H1 (cell line): ENCODE measurements at regions not wholly inside any gene's neighbourhood (a gene's known extent, or its start where the extent isn't known, plus 50 kb on each side); places are given as distances from the start of the nearest gene placed in this dataset.

ENCODE experiments used
- CTCF ChIA-PET: fragments of 300-600 bp; sonication (Branson Sonifier 250); formaldehyde crosslinking; loops from one replicate; lab custom pipeline; 2021; ENCODE audit not compliant: partially characterized antibody; lab: Charles Lee
- POLR2A ChIA-PET: fragments of 300-600 bp; sonication (Branson Sonifier 250); formaldehyde crosslinking; loops from one replicate; lab custom pipeline; 2021; ENCODE audit warnings: inconsistent platforms; ENCODE audit not compliant: partially characterized antibody; lab: Charles Lee
- DNase-seq, 2 experiments: peaks; one replicate each; pipeline versions ENCODE4 v3.0.0 to v3.0.0-alpha.2; 2010 to 2022; ENCODE audit warnings: low spot score in 2 of 2, low read depth in 1 of 2, mixed read lengths in 1 of 2
- FAIRE-seq: peaks from 2 replicates; lab custom pipeline; 2011; peaks lifted over from hg19 to GRCh38; lab: Jason Lieb, UNC
- H2AFZ ChIP-seq: 2 replicates; pipeline ENCODE4 v1.8.1; 2012; ENCODE audit warnings: low read length, inconsistent platforms
- H2AK5ac ChIP-seq: 2 replicates; pipeline ENCODE4 v1.6.1; 2013; ENCODE audit warnings: low read depth, low read length
- H2BK120ac ChIP-seq: replicated peaks from 2 replicates; pipeline ENCODE3; 2013; ENCODE audit warnings: low read depth, low read length, inconsistent platforms
- H2BK12ac ChIP-seq: 2 replicates; pipeline ENCODE4 v1.6.1; 2013; ENCODE audit warnings: low read depth, low read length
- H2BK15ac ChIP-seq: 2 replicates; pipeline ENCODE4 v1.6.1; 2013; ENCODE audit warnings: low read length
- H2BK20ac ChIP-seq: 2 replicates; pipeline ENCODE4 v1.6.1; 2013; ENCODE audit warnings: low read length
- H2BK5ac ChIP-seq: 2 replicates; pipeline ENCODE4 v1.6.1; 2013; ENCODE audit warnings: low read depth, low read length
- H3K14ac ChIP-seq: 2 replicates; pipeline ENCODE4 v1.6.1; 2013; ENCODE audit warnings: inconsistent platforms; ENCODE audit not compliant: insufficient read length
- H3K18ac ChIP-seq: 2 replicates; pipeline ENCODE4 v1.6.1; 2013; ENCODE audit warnings: low read length; ENCODE audit errors: extremely low read depth
- H3K23ac ChIP-seq: 2 replicates; pipeline ENCODE4 v1.6.1; 2013; ENCODE audit warnings: inconsistent platforms; ENCODE audit not compliant: insufficient read length
- H3K23me2 ChIP-seq: 2 replicates; pipeline ENCODE4 v1.6.1; 2013; ENCODE audit warnings: low read depth, low read length
- H3K27ac ChIP-seq: 2 replicates; pipeline ENCODE4 v1.6.1; 2011; ENCODE audit warnings: low read depth, low read length, inconsistent platforms
- H3K27me3 ChIP-seq, 4 experiments: replicated peaks in 1 of 4; 1 replicate in 1 of 4; 2 replicates in 3 of 4; pipeline versions ENCODE4 v1.6.1 to v1.8.1; 2011 to 2013; ENCODE audit warnings: low read length in 3 of 4, mild to moderate bottlenecking in 3 of 4, inconsistent platforms in 2 of 4, mixed read lengths in 2 of 4, moderate library complexity in 1 of 4; ENCODE audit not compliant: control insufficient read depth in 3 of 4, insufficient read depth in 3 of 4; ENCODE audit errors: extremely low read depth in 1 of 4
- H3K36me3 ChIP-seq, 4 experiments: 2 replicates each; pipeline versions ENCODE4 v1.6.1 to v1.8.1; 2011 to 2013; ENCODE audit warnings: mild to moderate bottlenecking in 4 of 4, low read length in 3 of 4, moderate library complexity in 2 of 4, control low read depth in 1 of 4, inconsistent platforms in 1 of 4; ENCODE audit not compliant: insufficient read depth in 4 of 4, control insufficient read depth in 2 of 4
- H3K4ac ChIP-seq: replicated peaks from 2 replicates; pipeline ENCODE3; 2013; ENCODE audit warnings: low read length, low read depth, mixed read lengths, inconsistent platforms; ENCODE audit not compliant: insufficient read length
- H3K4me1 ChIP-seq, 4 experiments: replicated peaks in 1 of 4; 1 replicate in 1 of 4; 2 replicates in 3 of 4; pipeline versions ENCODE4 v1.6.1 to v1.8.1; 2011 to 2013; ENCODE audit warnings: low read length in 3 of 4, inconsistent platforms in 2 of 4, mixed read lengths in 1 of 4; ENCODE audit not compliant: insufficient read depth in 4 of 4, control insufficient read depth in 3 of 4
- H3K4me2 ChIP-seq, 2 experiments: 2 replicates each; pipeline versions ENCODE4 v1.6.1 to v1.8.1; 2011 to 2013; ENCODE audit warnings: low read depth in 2 of 2, low read length in 2 of 2, control low read depth in 1 of 2, inconsistent platforms in 1 of 2, mild to moderate bottlenecking in 1 of 2; ENCODE audit not compliant: insufficient read depth in 1 of 2
- H3K4me3 ChIP-seq, 4 experiments: fragments of 200-600, 300-600 bp in 1 of 4; sonication (generic), shearing (Covaris generic), sonication (Bioruptor Twin) in 1 of 4; 2 replicates each; pipeline versions ENCODE4 v1.5.1 to v1.8.1; 2011 to 2016; ENCODE audit warnings: low read length in 4 of 4, low read depth in 3 of 4, control low read depth in 2 of 4, inconsistent platforms in 2 of 4, mild to moderate bottlenecking in 2 of 4, mixed read lengths in 1 of 4, moderate library complexity in 1 of 4; ENCODE audit not compliant: insufficient read depth in 2 of 4; ENCODE audit errors: extremely low read depth in 1 of 4
- H3K56ac ChIP-seq: replicated peaks from 2 replicates; pipeline ENCODE3; 2013; ENCODE audit warnings: low read depth, mild to moderate bottlenecking, mixed read lengths, low read length, inconsistent platforms; ENCODE audit not compliant: insufficient read length
- H3K79me1 ChIP-seq: 2 replicates; pipeline ENCODE4 v1.6.1; 2013; ENCODE audit warnings: low read depth, low read length, control low read depth
- H3K79me2 ChIP-seq, 2 experiments: 2 replicates each; pipeline versions ENCODE4 v1.6.1 to v1.8.1; 2012 to 2013; ENCODE audit warnings: low read length in 2 of 2, mild to moderate bottlenecking in 2 of 2, inconsistent platforms in 1 of 2; ENCODE audit not compliant: insufficient read depth in 2 of 2, control insufficient read depth in 1 of 2
- H3K9ac ChIP-seq, 4 experiments: replicated peaks in 1 of 4; 1 replicate in 1 of 4; 2 replicates in 3 of 4; pipeline versions ENCODE4 v1.6.1 to v1.8.1; 2011 to 2013; ENCODE audit warnings: low read depth in 3 of 4, low read length in 3 of 4, control low read depth in 2 of 4, mild to moderate bottlenecking in 2 of 4, moderate library complexity in 2 of 4, inconsistent platforms in 1 of 4; ENCODE audit errors: extremely low read depth in 1 of 4
- H3K9me3 ChIP-seq, 2 experiments: 2 replicates each; pipeline versions ENCODE4 v1.6.1 to v1.8.1; 2012 to 2013; ENCODE audit warnings: mild to moderate bottlenecking in 2 of 2, moderate library complexity in 2 of 2, control low read depth in 1 of 2, inconsistent platforms in 1 of 2, low read depth in 1 of 2, low read length in 1 of 2, mixed read lengths in 1 of 2; ENCODE audit not compliant: insufficient read depth in 2 of 2
- H4K20me1 ChIP-seq, 2 experiments: replicated peaks in 1 of 2; 2 replicates each; pipeline versions ENCODE3 to v1.8.1; 2011 to 2013; ENCODE audit warnings: inconsistent platforms in 2 of 2, low read length in 2 of 2, mild to moderate bottlenecking in 1 of 2; ENCODE audit not compliant: insufficient read depth in 2 of 2, control insufficient read depth in 1 of 2
- H4K5ac ChIP-seq: 2 replicates; pipeline ENCODE4 v1.6.1; 2013; ENCODE audit warnings: low read length, low read depth, mixed read lengths, inconsistent platforms; ENCODE audit not compliant: insufficient read length
- H4K8ac ChIP-seq: 2 replicates; pipeline ENCODE4 v1.8.0; 2013; ENCODE audit warnings: mild to moderate bottlenecking, moderate library complexity, low read length, inconsistent platforms; ENCODE audit not compliant: insufficient read depth; ENCODE audit errors: extremely low read depth
- H4K91ac ChIP-seq: replicated peaks from 2 replicates; pipeline ENCODE3; 2013; ENCODE audit warnings: low read length, mixed read lengths, inconsistent platforms; ENCODE audit not compliant: insufficient read length
- CBX5 ChIP-seq: fragments of 300-800, 300-1000 bp; sonication (generic); IDR thresholded peaks from 2 replicates; pipeline ENCODE4 v1.7.1; 2016; ENCODE audit warnings: antibody characterized with exemption, low read length, low read depth
- CEBPB ChIP-seq: IDR thresholded peaks from 2 replicates; pipeline ENCODE4 v1.6.1; 2012; ENCODE audit warnings: low read depth, low read length
- CHD1 ChIP-seq: IDR thresholded peaks from 2 replicates; pipeline ENCODE4 v1.6.1; 2012; ENCODE audit warnings: low read depth, low read length, improper control_type of control experiment
- EGR1 ChIP-seq: IDR thresholded peaks from 2 replicates; pipeline ENCODE4 v1.6.1; 2011; ENCODE audit warnings: low read depth, low read length, borderline replicate concordance
- HDAC2 ChIP-seq, 2 experiments: fragments of 300-600 bp in 1 of 2; sonication (generic) in 1 of 2; IDR thresholded peaks; 2 replicates each; pipeline ENCODE4 v1.6.1; 2011 to 2012; ENCODE audit warnings: low read depth in 2 of 2, low read length in 2 of 2, mild to moderate bottlenecking in 2 of 2, moderate library complexity in 2 of 2, borderline replicate concordance in 1 of 2, inconsistent platforms in 1 of 2
- WGBS, 2 experiments: shearing (Covaris generic) in 1 of 2; methylation state at CpG; one replicate each; pipeline versions ENCODE4 v1.1.6 to v1.1.7; 2013 to 2015; ENCODE audit warnings: low lambda C conversion rate in 2 of 2, mixed read lengths in 2 of 2, inconsistent platforms in 1 of 2, low coverage in 1 of 2, missing lambda C conversion rate in 1 of 2; ENCODE audit not compliant: insufficient replicate concordance in 2 of 2, insufficient coverage in 1 of 2, insufficient read length in 1 of 2; ENCODE audit errors: extremely low coverage in 1 of 2, missing lambda C conversion rate in 1 of 2; 5-methylcytosine and 5-hydroxymethylcytosine counted together
- TF ChIP-seq, protein P1 (sequence below): IDR thresholded peaks from 2 replicates; pipeline ENCODE4 v1.6.1; 2011; ENCODE audit warnings: low read length, improper control_type of control experiment

DNA sequence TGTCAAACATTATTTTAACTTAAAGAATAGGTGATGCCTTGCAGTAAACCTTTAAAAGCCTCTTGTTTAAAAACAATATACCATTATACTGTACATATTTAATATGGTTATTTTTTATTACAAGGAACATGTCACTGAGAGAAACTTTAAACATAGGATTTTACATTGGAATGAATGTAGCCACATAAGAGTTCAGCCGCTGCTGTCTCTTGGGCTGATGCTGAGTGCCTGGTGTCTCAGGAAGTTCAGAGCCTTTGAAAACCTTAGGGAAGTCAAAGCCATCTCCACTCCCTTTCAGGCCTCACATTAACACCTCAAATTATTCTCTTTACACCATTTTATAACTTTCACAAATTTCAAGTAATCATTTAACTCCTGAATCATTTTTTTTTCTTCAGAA is 93.5 kb upstream of the DKK2 start:
- Histone ChIP-seq H4K91ac (no peak overlapping the region), H2BK20ac (no peak overlapping the region), H3K79me2 (no peaks in the 10 kb centered on the region), H3K4ac (no peak overlapping the region), H3K4me2 (no peak overlapping the region), H3K23ac (no peak overlapping the region), H3K27me3 (no peaks in the 10 kb centered on the region), H4K5ac (no peak overlapping the region), H2AFZ (no peak overlapping the region), H3K18ac (no peak overlapping the region), H3K36me3 (no peaks in the 10 kb centered on the region), H3K4me3 (no peak overlapping the region), H2AK5ac (no peak overlapping the region), H3K56ac (no peak overlapping the region), H3K27ac (no peak overlapping the region), H2BK5ac (no peak overlapping the region), H3K23me2 (no peaks in the 10 kb centered on the region), H2BK12ac (no peak overlapping the region), H3K9me3 (no peaks in the 10 kb centered on the region), H3K4me1 (peaks cover 0 to 2% (median 0%) of the 10 kb centered on the region in 4 experiments; a peak in 1 of 7 replicates), H4K8ac (no peak overlapping the region), H3K9ac (no peak overlapping the region), H4K20me1 (no peaks in the 10 kb centered on the region), H2BK15ac (no peak overlapping the region), H3K79me1 (no peaks in the 10 kb centered on the region), H2BK120ac (no peak overlapping the region), H3K14ac (no peak overlapping the region)
- no peak for FAIRE-seq
- TF ChIP-seq EGR1 (no peak), CBX5 (no peak), CEBPB (no peak), CHD1 (no peak), HDAC2 (IDR thresholded peaks at IDR 0.05; ENCODE audit: borderline replicate concordance in 1 of 2, low read depth in 2 of 2, low read length in 2 of 2) (no peak)
- TF ChIP-seq, protein P1, sequence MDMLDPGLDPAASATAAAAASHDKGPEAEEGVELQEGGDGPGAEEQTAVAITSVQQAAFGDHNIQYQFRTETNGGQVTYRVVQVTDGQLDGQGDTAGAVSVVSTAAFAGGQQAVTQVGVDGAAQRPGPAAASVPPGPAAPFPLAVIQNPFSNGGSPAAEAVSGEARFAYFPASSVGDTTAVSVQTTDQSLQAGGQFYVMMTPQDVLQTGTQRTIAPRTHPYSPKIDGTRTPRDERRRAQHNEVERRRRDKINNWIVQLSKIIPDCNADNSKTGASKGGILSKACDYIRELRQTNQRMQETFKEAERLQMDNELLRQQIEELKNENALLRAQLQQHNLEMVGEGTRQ, result no peak
- ChIA-PET POLR2A (no interaction called here), CTCF (no interaction called here)
- WGBS, 2 experiments, result 90% methylated on average over 1 of the region's 1 CpG; no CpG with 5 or more reads in 1 of the 2 experiments
- no peak for DNase-seq
